Urinary bladder (tissue), 3 donors: ENCODE measurements at regions not wholly inside any gene's neighbourhood (a gene's known extent, or its start where the extent isn't known, plus 50 kb on each side); places are given as distances from the start of the nearest gene placed in this dataset.

Source experiments
- DNase-seq: peaks from one replicate; pipeline ENCODE4 v3.0.0-alpha.2; 2015; ENCODE audit errors: extremely low spot score
- H3K27ac ChIP-seq: one replicate; pipeline ENCODE4 v1.5.1; 2013; ENCODE audit warnings: low read depth, mild to moderate bottlenecking, moderate library complexity
- H3K36me3 ChIP-seq: one replicate; pipeline ENCODE4 v1.6.1; 2013; ENCODE audit warnings: mild to moderate bottlenecking, moderate library complexity; ENCODE audit not compliant: insufficient read depth
- H3K4me1 ChIP-seq: one replicate; pipeline ENCODE4 v1.6.1; 2013; ENCODE audit warnings: mild to moderate bottlenecking, moderate library complexity; ENCODE audit not compliant: insufficient read depth
- H3K4me3 ChIP-seq: one replicate; pipeline ENCODE4 v1.5.1; 2013; ENCODE audit warnings: low read depth, low read length
- WGBS: extraction: QIAGEN DNeasy Blood & Tissue Kit; methylation state at CpG from one replicate; pipeline ENCODE4 v1.1.7; 2013; 5-methylcytosine and 5-hydroxymethylcytosine counted together
- donor health status: healthy with polysubstance abuse.
- donor health status: healthy.

DNA sequence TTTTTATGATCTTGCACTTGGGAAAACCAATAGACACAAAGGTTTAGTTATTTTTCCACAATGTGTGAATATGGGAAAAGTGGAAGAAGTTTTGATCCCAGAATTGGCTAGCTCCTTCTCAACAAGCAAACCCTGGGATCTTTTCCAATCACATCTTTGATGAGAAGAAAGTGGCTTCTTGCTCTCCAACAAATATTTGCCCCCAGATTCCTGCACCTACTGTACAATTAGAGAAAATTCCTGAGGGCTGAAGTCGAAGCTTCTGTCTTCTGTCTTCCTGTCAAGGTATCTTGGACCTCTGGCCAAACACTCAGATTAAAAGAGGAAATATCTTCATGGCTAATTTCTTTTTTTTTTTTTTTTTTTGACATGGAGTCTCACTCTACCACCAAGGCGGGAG lies 113.1 kb upstream of the SLC45A1 start:
- no peak for DNase-seq
- 64% methylated on average over 2 of the region's 2 CpGs for WGBS
- Histone ChIP-seq H3K4me3 (no peak overlapping the region), H3K36me3 (no peaks in the 10 kb centered on the region), H3K27ac (no peak overlapping the region), H3K4me1 (no peaks in the 10 kb centered on the region)

DNA sequence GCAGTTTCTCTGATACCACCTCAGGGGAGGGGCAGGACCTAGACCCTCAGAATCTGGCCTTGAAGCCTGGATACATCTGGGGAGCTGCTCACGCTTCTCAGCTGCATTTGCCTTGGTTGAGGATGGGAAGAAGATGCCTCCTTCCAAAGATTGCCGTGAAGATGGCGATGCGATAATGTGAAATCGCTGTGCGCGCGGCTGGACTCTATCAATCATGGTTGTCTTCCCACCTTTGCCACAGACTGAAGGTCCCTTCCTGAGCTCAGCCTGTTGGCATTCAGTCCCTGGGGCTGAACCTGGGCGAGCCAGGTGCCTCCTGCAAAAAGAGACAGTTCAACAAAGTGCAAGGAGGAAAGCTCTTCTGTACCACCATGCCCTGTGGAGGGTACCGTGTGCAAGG lies 114.4 kb upstream of the SLC45A1 start:
- DNase-seq = no peak
- no peaks in the 10 kb centered on the region for H3K4me1 ChIP-seq
- WGBS = 99% methylated on average over 10 of the region's 10 CpGs
- H3K4me3 ChIP-seq = no peak overlapping the region
- no peaks in the 10 kb centered on the region for H3K36me3 ChIP-seq
- H3K27ac ChIP-seq = no peak overlapping the region

DNA sequence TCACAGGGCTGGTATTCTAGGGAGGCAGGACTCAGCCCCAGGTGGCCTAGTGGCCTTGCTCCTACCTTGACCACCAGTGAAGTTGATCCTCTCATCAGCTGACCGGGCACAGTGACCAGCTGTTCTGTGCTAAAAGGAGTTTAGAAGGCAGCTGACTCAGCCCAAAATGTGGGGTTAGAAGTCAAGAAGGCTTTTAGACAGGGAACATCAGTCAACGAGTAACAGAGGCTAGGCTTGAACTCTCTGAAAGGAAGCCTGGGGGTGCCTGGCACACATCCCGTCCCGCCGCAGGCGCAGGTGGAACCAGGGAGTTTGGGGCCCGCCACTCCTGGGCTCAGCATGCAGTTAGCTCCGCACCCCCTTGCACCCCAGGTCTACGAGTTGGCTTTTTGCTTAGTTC lies 114.9 kb upstream of the SLC45A1 start:
- no peak for DNase-seq
- H3K4me3 ChIP-seq = no peak overlapping the region
- no peaks in the 10 kb centered on the region for H3K36me3 ChIP-seq
- 86% methylated on average over 9 of the region's 9 CpGs for WGBS
- H3K4me1 ChIP-seq = no peaks in the 10 kb centered on the region
- peak overlapping the region; percentile 62 for H3K27ac ChIP-seq

DNA sequence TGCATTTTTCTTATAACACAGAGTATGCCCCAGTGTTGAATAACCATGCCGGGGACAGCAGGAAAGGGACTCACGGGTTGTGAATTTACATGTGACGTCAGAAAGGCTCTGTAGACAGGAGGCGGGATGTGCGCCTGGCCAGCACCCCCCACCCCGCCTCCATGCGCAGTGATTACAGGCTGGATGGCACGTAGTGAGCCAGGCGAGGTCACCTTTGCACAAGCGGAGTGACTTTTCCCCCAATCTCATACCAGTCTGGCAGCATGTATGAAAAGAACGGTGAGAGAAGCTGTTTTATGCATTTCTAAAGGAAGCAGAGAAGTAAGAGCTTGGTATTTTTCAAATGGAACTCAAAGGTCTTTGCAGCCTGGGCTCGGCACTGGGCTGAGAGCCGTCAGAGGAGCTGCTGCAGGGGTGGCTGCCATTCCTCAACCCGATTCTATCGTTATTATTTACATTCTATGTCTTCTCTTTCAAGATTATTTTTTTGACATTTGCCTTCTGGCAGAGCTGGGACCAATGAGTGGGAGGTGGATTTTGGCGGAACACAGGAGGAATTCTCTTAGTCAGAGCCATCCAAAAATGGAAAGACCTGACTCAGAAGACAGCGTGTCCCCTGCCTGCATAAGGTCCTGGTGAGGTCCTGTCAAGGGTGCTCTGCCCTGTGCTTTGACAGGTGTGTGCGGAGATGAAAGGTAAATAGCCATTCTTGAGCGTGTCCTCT lies 115.6 kb upstream of the SLC45A1 start:
- H3K4me3 ChIP-seq = no peak overlapping the region
- 20% methylated on average over 19 of the region's 19 CpGs for WGBS
- peak; percentile 73 for DNase-seq
- no peaks in the 10 kb centered on the region for H3K36me3 ChIP-seq
- H3K4me1 ChIP-seq = no peaks in the 10 kb centered on the region
- peak overlapping the region; percentile 62 for H3K27ac ChIP-seq

DNA sequence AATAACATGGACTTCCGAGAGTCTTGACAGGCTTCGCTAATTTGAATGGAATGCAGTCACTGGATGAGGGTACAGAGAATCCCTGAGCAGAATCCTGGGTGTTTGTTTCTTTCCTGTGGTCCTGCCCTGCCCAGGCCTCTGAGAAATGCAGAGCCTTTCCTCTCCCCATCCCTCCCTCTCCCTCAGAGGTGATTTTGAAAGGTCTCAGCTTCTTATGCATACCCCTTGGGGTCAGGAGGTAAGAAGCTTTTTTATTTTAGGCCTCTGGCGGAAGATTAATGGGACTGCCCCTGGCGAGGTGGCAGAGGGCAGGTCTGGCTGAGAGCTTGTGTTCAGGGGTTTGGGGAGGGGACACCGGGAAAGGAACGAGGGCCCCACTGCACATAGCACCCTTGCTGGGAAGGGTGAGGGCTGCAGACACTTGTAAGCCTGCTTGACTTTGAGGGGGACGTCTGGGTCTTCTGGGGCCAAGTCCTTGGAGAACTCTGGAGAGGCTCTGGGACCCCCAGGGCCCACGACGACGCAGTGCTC lies 116.5 kb upstream of the SLC45A1 start:
- no peak for DNase-seq
- Histone ChIP-seq H3K4me3 (no peak overlapping the region), H3K27ac (peak overlapping the region; percentile 65), H3K4me1 (no peaks in the 10 kb centered on the region), H3K36me3 (no peaks in the 10 kb centered on the region)
- WGBS = 58% methylated on average over 10 of the region's 10 CpGs

DNA sequence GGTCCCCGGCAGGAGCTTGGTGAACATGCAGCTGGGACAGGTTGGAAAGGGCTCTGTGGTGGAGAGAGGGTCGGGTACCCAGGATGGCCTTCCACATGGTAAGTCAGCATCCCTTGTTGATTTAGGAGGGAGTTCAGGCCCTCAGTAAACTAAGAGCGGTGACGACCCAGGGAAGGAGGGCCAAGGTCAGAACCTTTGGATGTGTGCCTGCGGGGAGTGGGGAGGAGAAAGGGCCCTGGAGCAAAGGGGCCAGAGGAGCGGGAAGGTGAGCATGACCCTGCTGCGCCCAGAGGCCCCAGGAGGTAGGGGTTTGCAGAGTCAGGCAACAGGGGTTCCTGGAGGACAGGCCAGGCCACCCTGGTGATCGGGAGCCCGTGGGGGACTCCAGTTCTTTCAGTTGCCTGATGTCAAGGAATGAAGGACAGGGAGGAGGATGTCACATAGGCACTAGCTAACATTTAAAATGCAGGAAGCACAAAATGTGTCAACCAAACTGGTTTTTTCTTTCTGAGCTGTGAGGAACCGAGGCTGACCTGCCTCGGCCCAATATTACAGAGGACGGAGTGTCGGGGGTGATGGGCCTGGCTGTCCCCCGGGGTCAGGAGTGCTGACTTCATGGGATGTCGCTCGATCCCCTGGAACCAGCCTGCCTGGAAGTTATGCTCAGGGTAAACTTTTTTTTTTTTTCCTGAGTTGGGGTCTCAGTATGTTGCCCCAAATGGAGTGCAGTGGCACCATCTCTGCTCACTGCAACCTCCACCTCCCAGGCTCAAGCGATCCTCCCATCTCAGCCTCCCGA lies 117.4 kb upstream of the SLC45A1 start:
- 93% methylated on average over 18 of the region's 18 CpGs for WGBS
- Histone ChIP-seq H3K36me3 (no peaks in the 10 kb centered on the region), H3K4me1 (no peaks in the 10 kb centered on the region)

DNA sequence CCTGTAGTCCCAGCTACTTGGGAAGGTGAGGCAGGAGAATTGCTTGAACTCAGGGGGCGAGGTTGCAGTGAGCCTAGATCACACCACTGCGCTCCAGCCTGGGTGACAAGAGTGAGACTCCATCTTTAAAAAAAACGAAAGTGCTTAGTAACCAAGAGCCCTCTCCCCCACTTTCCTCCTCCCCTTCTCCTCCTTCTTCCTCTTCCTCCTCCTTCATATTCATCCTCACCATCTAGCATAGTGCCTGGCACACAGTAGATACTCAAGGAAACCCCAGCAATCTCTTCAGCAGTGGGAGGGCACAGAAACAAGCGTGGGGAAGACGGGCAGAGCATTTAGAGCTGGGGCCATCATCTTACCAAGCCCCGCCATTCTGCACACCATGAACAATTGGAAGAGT lies 119.4 kb upstream of the SLC45A1 start:
- no peaks in the 10 kb centered on the region for H3K36me3 ChIP-seq
- H3K4me3 ChIP-seq = no peak overlapping the region
- 95% methylated on average over 6 of the region's 6 CpGs for WGBS
- no peak overlapping the region for H3K27ac ChIP-seq
- no peaks in the 10 kb centered on the region for H3K4me1 ChIP-seq
- no peak for DNase-seq

More for the DNA sequence above, 117.4 kb upstream of the SLC45A1 start:
- Histone ChIP-seq H3K4me3 (no peak overlapping the region), H3K27ac (no peak overlapping the region)
- no peak for DNase-seq

DNA sequence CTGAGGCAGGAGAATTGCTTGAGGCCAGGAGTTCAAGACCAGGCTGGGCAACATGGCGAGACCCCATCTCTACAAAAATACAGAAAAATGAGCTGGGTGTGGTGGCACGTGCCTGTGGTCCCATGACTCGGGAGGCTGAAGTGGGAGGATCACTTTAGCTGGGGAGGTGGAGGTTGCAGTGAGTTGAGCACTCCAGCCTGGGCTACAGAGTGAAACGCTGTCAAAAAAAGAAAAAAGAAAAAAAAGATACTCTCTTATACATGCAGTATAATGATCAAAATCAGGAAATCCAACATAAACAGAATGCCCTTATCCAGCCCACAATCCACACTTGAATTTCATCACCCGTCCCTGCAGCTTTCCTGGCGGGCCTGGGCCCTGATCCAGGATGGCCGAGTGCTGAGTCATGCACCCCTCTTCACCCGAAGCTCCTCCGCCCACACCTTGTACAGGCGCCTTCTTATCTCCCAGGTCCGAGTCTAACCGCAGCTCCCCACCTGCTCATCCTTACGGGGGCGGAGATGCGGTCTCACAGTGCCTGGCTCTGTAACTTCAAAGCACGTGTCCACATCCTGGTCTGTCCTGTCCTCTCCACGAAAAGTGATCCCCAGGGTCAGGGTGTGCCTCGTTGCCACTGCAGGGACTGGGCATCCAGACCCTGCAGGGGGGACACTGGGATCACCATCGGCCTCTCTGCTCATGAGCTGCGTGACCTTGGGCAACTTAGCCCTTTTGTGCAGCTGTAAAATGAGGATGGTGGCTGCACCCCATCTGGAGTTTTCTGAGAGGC lies 120.2 kb upstream of the SLC45A1 start:
- no peaks in the 10 kb centered on the region for H3K4me1 ChIP-seq
- H3K4me3 ChIP-seq = no peak overlapping the region
- H3K36me3 ChIP-seq = no peaks in the 10 kb centered on the region
- no peak overlapping the region for H3K27ac ChIP-seq
- DNase-seq = no peak
- WGBS = 39% methylated on average over 20 of the region's 20 CpGs

DNA sequence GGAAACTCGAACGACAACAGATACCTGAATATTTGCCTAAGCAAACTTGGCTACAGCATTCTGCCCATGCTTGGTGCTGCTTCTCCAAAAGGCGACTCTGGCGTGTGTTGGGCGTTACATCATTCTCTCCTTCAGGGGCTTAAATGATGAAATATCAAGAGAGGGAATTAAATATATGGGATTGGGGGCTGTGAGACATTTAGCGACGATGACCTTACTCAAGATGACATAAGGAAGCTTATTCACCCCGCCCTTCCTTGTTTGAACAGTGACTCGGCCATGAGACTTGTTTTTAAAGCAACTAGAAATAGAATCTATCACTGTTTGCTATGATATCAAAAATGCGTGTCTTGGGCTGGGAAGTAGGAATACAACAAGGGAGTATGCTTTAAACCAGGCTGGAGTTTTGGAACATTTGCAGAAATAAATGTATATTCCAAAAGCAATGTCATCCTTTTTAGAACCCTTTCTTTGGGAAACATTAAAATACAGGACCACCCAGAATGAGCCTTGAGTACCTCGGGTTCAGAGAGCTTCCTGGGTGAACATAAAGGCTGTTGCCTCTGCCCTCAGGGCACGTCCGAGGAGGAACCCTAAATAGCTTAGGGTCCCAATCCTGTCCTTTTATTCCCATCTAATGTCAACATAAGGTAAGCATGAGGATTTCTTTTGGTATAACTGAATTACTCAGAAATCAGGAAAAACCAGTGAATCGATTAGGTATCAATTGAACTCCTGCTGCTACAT lies 123.3 kb upstream of the SLC45A1 start:
- no peak overlapping the region for H3K27ac ChIP-seq
- H3K36me3 ChIP-seq = no peaks in the 10 kb centered on the region
- no peaks in the 10 kb centered on the region for H3K4me1 ChIP-seq
- DNase-seq = no peak
- no peak overlapping the region for H3K4me3 ChIP-seq
- 80% methylated on average over 14 of the region's 14 CpGs for WGBS

DNA sequence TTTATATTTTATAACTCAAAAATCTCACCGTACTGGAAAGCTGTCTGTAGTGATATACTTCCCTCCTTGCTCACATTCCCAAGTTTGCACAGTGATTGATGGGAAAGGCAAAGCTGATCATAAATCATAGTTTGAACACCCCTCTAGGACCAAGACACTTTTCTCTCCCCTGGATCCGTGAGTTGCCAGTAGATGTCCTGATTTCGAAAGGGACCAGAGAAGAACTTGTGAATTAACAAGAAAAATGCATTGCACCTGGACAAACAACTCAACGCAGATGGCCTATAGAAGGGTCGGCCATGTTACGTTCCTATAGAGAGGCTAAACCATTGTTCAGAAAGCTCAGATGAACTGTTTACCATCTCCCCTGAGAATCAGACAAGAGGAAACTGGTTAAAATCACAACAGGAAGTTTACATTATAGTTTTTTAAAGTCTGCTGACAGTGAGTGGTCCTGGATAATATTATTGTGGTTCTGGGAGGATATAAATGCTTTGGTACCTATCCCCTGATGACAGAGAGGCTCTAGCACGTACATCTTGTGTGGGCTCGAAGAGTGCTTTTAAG lies 124.0 kb upstream of the SLC45A1 start:
- H3K4me3 ChIP-seq = no peak overlapping the region
- 81% methylated on average over 8 of the region's 8 CpGs for whole genome bisulfite sequencing
- DNase-seq = no peak
- no peaks in the 10 kb centered on the region for H3K4me1 ChIP-seq
- H3K36me3 ChIP-seq = no peaks in the 10 kb centered on the region
- no peak overlapping the region for H3K27ac ChIP-seq

DNA sequence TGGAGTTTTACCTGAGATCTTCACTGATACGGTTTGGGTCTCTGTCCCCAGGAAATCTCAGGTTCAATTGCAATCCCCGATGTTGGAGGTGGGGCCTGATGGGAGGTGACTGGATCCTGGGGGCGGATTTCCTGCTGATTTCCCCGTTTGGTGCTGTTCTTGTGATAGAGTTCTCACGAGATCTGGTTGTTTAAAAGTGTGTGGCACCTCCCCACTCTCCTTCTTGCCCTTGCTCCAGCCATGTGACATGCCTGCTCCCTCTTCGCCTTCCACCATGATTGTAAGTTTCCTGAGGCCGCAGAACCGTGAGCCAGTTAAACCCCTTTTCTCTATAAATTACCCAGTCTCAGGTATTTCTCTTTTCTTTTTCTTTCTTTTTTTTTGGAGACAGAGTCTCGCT lies 126.4 kb upstream of the SLC45A1 start:
- Histone ChIP-seq H3K36me3 (no peaks in the 10 kb centered on the region), H3K4me1 (no peaks in the 10 kb centered on the region), H3K4me3 (no peak overlapping the region), H3K27ac (no peak overlapping the region)
- DNase-seq = no peak
- WGBS = 90% methylated on average over 9 of the region's 9 CpGs

DNA sequence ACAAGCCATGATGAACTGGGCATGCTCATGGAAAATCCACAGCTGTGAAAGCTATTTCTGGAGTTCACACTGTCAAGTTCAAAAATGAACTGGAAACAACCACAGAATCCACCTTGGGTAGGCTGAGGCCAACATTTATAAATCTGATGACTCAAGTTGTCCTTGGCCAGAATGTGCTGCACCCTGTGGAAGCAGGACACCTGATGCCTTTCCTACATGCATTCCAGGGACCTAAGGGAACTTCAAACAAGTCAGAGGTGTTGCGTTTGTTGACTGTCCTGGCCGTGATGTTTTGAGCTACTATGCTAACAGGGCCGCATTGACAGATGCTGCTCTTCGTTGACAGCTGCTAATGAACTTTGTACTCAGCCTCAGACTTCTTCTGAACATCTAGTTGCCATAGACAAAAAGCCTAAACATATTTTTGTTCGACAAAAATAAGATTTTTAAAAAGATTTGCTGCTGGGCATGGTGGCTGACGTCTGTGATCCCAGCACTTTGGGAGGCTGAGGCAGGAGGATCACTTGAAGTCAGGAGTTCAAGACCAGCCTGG lies 127.9 kb upstream of the SLC45A1 start:
- Histone ChIP-seq H3K4me3 (no peak overlapping the region), H3K4me1 (no peaks in the 10 kb centered on the region), H3K27ac (no peak overlapping the region), H3K36me3 (no peaks in the 10 kb centered on the region)
- DNase-seq = no peak
- WGBS = 92% methylated on average over 6 of the region's 6 CpGs
